ENCODE measurements at regions not wholly inside any gene's neighbourhood (a gene's known extent, or its start where the extent isn't known, plus 50 kb on each side); places are given as distances from the start of the nearest gene placed in this dataset.

GRCh38 chr7:57328457-57328856 is 121.5 kb upstream of the ZNF716 start:
- no peak for DNase-seq
- 83% methylated on average over 10 of the region's 11 CpGs for WGBS (ENCODE audit: insufficient coverage)

DNA sequence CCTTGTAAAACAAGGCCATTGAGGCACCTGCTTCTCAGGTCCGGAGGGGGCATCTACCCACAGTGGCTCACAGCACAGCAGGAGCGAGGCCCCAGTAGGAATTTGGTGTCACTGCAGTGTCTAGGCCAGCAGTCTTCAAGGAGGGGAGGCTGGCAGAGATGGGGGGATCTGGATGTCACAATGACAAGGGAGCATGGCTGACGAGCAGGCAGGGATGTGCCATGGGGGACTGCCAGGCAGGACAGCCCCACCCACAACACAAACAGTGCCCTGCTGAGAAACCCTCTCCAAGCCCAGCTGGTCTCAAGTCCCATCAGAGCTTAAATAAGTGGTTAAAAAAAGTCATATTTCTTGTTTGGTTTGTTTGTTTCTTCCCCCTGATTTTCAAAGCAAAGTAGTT is 121.0 kb upstream of the ZNF716 start:
- DNase-seq: no peak
- Histone ChIP-seq H3K9me3 (replicated peaks; ENCODE audit: control insufficient read depth, low read depth, low read length) (peaks cover 61% of the 10 kb centered on the region), H3K27ac (ENCODE audit: low read length) (no peak overlapping the region), H3K4me3 (ENCODE audit: low read length) (no peak overlapping the region), H3K36me3 (ENCODE audit: control insufficient read depth, insufficient read depth, low read length) (no peaks in the 10 kb centered on the region), H3K4me1 (ENCODE audit: control insufficient read depth, insufficient read depth, low read length) (no peaks in the 10 kb centered on the region), H3K27me3 (ENCODE audit: control insufficient read depth, insufficient read depth, low read length) (no peaks in the 10 kb centered on the region)
- 70% methylated on average over 1 of the region's 3 CpGs for WGBS (ENCODE audit: insufficient coverage)

More at GRCh38 chr7:57328457-57328856, 121.5 kb upstream of the ZNF716 start:
- Histone ChIP-seq H3K9me3 (replicated peaks; ENCODE audit: control insufficient read depth, low read depth, low read length) (peaks cover 58% of the 10 kb centered on the region), H3K27me3 (ENCODE audit: control insufficient read depth, insufficient read depth, low read length) (no peaks in the 10 kb centered on the region), H3K27ac (ENCODE audit: low read length) (no peak overlapping the region), H3K36me3 (ENCODE audit: control insufficient read depth, insufficient read depth, low read length) (no peaks in the 10 kb centered on the region), H3K4me1 (ENCODE audit: control insufficient read depth, insufficient read depth, low read length) (no peaks in the 10 kb centered on the region), H3K4me3 (ENCODE audit: low read length) (no peak overlapping the region)

DNA sequence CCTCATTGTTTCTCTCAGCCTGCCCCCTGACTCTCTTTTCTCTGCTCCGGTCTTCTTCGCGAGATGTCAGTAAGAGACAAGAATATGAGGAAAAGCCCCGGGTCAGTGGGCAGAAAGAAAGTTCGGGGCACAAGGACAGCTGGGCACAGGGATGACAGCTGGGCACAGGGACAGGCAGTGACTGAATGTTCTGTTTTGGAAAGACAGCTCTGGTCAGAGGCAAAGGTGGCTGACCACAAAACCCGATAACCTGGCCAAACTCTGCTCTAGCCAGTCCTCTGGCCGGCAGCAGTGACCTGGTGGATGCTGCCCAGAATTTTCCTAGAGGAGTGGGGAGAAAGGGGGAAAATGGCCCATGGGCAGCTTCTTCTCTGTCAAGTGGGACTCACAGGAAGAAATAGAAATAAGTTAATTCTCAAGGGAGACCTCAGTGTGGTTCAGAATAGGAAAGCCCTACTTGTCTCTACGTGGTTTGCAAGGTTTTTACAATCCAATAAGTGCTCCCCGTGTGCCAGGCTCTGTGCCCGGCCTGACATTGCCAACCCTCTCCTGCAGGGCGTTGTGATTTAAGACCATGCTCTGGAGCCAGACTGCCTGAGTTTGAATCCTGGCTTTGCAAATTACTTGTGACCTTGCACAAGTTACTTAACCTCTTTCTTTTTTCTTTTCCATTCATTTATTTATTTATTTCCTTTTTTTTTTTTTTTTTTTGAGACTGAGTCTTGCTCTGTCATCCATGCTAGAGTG is 110.6 kb upstream of the ZNF716 start:
- peaks cover 60% of the 10 kb centered on the region for H3K9me3 ChIP-seq (replicated peaks; ENCODE audit: control insufficient read depth, low read depth, low read length)
- WGBS (ENCODE audit: insufficient coverage): 63% methylated on average over 9 of the region's 11 CpGs
- no peak for DNase-seq
- H3K4me1 ChIP-seq (ENCODE audit: control insufficient read depth, insufficient read depth, low read length): no peaks in the 10 kb centered on the region
- H3K36me3 ChIP-seq (ENCODE audit: control insufficient read depth, insufficient read depth, low read length): no peaks in the 10 kb centered on the region
- no peak overlapping the region for H3K27ac ChIP-seq (ENCODE audit: low read length)
- H3K4me3 ChIP-seq (ENCODE audit: low read length): no peak overlapping the region
- no peaks in the 10 kb centered on the region for H3K27me3 ChIP-seq (ENCODE audit: control insufficient read depth, insufficient read depth, low read length)

DNA sequence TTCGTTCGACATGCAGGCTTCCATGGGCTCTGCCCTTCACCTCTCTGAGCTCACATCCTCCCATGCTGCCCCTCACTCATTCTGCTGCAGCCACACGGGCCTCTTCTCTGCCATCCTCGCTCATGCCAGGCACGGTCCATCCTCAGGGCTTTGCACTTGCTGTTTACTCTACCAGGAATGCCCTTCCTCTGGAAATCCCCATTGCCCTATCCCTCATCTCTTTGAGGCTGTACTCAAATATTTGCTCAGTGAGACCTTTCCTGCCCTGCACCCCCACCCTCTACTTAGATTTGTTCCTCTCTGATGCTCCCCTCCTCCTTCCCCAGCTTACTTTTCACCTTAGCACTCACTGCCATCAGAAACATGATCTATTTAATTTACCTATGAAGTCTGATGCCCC is 107.0 kb upstream of the ZNF716 start:
- WGBS (ENCODE audit: insufficient coverage): 80% methylated on average over 5 of the region's 5 CpGs
- Histone ChIP-seq H3K9me3 (replicated peaks; ENCODE audit: control insufficient read depth, low read depth, low read length) (peaks cover 58% of the 10 kb centered on the region), H3K36me3 (ENCODE audit: control insufficient read depth, insufficient read depth, low read length) (no peaks in the 10 kb centered on the region), H3K4me3 (ENCODE audit: low read length) (no peak overlapping the region), H3K27ac (ENCODE audit: low read length) (no peak overlapping the region), H3K4me1 (ENCODE audit: control insufficient read depth, insufficient read depth, low read length) (no peaks in the 10 kb centered on the region), H3K27me3 (ENCODE audit: control insufficient read depth, insufficient read depth, low read length) (no peaks in the 10 kb centered on the region)
- DNase-seq: no peak

DNA sequence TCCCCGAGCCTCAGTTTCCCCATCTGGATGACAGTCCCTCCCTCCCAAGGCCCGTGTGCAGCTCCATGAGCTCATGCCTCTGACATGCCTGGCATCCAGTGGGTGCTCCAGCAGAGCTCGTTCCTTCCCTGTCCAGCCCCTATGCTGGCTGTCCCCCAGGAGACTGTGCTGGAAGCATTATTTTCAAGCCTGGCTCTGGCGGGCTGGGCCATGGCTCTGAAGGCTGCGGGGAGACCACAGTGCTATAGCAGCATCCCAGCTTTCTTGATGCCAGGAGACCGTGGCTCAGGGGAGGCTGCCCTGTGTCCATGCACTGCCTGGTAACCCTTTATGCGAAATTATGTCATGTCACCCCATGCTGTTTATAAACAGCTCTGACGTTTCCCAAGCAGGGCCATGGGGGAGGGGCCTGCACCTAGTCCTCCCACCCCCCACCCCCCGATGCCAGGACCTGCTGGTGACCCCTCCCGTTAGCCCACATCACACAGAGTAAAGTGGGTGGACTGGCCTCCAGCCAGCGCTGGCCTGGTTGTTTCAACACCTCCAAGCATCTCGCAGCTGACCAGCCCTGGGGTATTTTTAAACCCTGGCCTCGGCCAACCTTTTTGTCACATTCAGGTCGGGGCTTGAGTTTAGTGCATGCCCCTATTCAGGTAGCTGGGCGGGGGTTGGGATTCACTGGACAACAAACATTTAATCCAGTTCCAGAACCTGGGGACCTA is 105.9 kb upstream of the ZNF716 start:
- Histone ChIP-seq H3K9me3 (replicated peaks; ENCODE audit: control insufficient read depth, low read depth, low read length) (peaks cover 58% of the 10 kb centered on the region), H3K4me3 (ENCODE audit: low read length) (no peak overlapping the region), H3K27me3 (ENCODE audit: control insufficient read depth, insufficient read depth, low read length) (no peaks in the 10 kb centered on the region), H3K36me3 (ENCODE audit: control insufficient read depth, insufficient read depth, low read length) (no peaks in the 10 kb centered on the region), H3K4me1 (ENCODE audit: control insufficient read depth, insufficient read depth, low read length) (no peaks in the 10 kb centered on the region), H3K27ac (ENCODE audit: low read length) (no peak overlapping the region)
- no peak for DNase-seq
- WGBS (ENCODE audit: insufficient coverage): 64% methylated on average over 7 of the region's 15 CpGs

GRCh38 chr7:57344957-57345356 is 105.0 kb upstream of the ZNF716 start:
- H3K9me3 ChIP-seq (replicated peaks; ENCODE audit: control insufficient read depth, low read depth, low read length): peaks cover 59% of the 10 kb centered on the region
- no peak overlapping the region for H3K4me3 ChIP-seq (ENCODE audit: low read length)
- no peak overlapping the region for H3K27ac ChIP-seq (ENCODE audit: low read length)
- DNase-seq: no peak
- H3K27me3 ChIP-seq (ENCODE audit: control insufficient read depth, insufficient read depth, low read length): no peaks in the 10 kb centered on the region
- H3K4me1 ChIP-seq (ENCODE audit: control insufficient read depth, insufficient read depth, low read length): no peaks in the 10 kb centered on the region
- 63% methylated on average over 3 of the region's 4 CpGs for WGBS (ENCODE audit: insufficient coverage)
- no peaks in the 10 kb centered on the region for H3K36me3 ChIP-seq (ENCODE audit: control insufficient read depth, insufficient read depth, low read length)

- H3K27ac ChIP-seq (ENCODE audit: low read length): no peak overlapping the region
Measured at GRCh38 chr7:57348646-57349269, 101.2 kb upstream of the ZNF716 start.

DNA sequence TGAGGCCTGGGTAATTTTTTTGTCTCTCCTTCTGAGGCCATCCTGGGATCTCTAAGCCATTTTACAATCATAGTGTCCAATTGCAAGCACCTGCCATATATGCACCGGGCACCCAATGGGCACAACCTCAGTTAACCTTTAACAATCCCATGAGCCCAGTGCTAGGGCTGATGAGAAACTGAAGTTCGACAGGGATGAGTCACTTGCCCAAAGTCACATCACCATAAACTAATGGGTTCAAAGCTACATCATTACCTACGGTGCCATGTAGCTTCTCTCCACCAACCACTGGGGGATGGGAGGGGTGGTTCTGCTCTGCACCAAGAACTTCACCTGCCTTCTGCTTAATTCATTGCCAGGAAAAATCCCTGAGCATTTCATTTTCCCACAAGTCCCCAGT is 95.8 kb upstream of the ZNF716 start:
- H3K4me1 ChIP-seq (ENCODE audit: control insufficient read depth, insufficient read depth, low read length): no peaks in the 10 kb centered on the region
- WGBS (ENCODE audit: insufficient coverage): no CpG with 5 or more reads among the region's 3 CpGs
- no peak overlapping the region for H3K27ac ChIP-seq (ENCODE audit: low read length)
- peaks cover 51% of the 10 kb centered on the region for H3K9me3 ChIP-seq (replicated peaks; ENCODE audit: control insufficient read depth, low read depth, low read length)
- H3K4me3 ChIP-seq (ENCODE audit: low read length): no peak overlapping the region
- no peaks in the 10 kb centered on the region for H3K27me3 ChIP-seq (ENCODE audit: control insufficient read depth, insufficient read depth, low read length)
- no peak for DNase-seq
- no peaks in the 10 kb centered on the region for H3K36me3 ChIP-seq (ENCODE audit: control insufficient read depth, insufficient read depth, low read length)

More at GRCh38 chr7:57348646-57349269, 101.2 kb upstream of the ZNF716 start:
- Histone ChIP-seq H3K9me3 (replicated peaks; ENCODE audit: control insufficient read depth, low read depth, low read length) (peaks cover 65% of the 10 kb centered on the region), H3K27me3 (ENCODE audit: control insufficient read depth, insufficient read depth, low read length) (no peaks in the 10 kb centered on the region), H3K4me1 (ENCODE audit: control insufficient read depth, insufficient read depth, low read length) (no peaks in the 10 kb centered on the region), H3K4me3 (ENCODE audit: low read length) (no peak overlapping the region), H3K36me3 (ENCODE audit: control insufficient read depth, insufficient read depth, low read length) (no peaks in the 10 kb centered on the region)
- no peak for DNase-seq
- 67% methylated on average over 3 of the region's 7 CpGs for whole genome bisulfite sequencing (ENCODE audit: insufficient coverage)

DNA sequence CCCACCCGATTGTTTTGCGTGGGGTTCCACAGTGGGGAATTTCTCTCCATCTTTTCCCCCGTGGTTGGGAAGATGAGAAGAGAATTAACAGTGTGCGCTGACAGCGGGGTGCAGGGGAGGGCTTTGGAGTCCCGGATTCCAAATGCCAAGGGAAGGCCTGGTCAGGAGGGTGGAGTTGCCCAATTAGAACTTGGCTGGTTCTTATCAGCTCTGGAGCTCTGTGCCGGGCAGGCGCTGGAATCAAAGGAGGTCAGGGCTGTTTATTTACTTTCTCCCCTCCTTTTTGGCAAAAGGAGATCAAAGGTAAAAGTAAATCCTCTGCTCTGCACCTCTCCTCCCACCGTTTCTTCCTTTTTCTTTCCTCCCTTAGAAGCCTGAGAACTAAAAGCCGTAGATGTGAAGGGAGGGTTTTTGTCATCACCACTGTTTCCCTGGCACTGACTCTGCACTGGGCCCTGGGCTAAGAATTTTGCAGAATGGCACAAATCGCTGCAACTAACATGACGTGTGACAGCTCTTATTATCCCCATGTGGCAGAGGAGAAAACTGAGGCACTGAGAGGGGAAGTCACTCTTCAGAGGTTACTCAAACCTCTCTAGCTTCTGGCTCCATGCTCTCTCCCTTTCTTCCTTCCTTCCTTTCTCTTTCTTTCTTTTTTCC is 95.2 kb upstream of the ZNF716 start:
- 90% methylated on average over 3 of the region's 12 CpGs for WGBS (ENCODE audit: insufficient coverage)
- Histone ChIP-seq H3K9me3 (replicated peaks; ENCODE audit: control insufficient read depth, low read depth, low read length) (peaks cover 49% of the 10 kb centered on the region), H3K36me3 (ENCODE audit: control insufficient read depth, insufficient read depth, low read length) (no peaks in the 10 kb centered on the region), H3K4me3 (ENCODE audit: low read length) (no peak overlapping the region), H3K27ac (ENCODE audit: low read length) (no peak overlapping the region), H3K4me1 (ENCODE audit: control insufficient read depth, insufficient read depth, low read length) (no peaks in the 10 kb centered on the region), H3K27me3 (ENCODE audit: control insufficient read depth, insufficient read depth, low read length) (no peaks in the 10 kb centered on the region)
- DNase-seq: no peak

DNA sequence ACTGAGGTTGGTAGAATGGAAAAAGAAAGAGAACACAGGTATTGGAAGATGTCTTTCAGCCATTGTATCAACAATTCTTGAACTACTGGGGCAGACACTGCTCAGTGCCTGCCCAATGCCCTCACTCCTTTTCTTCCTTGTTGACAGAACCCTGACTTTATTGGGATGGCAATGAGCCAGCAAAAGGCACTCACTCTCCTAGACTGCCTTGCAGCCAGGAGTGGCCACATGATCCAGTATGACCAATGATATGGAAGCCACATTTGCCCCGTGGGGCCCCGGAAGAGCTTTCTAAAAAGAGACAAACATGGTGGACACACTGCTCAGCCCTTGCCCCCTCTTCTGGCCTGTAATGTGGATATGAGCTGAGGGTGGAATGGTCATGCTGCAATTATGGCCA is 88.6 kb upstream of the ZNF716 start:
- 83% methylated on average over 1 of the region's 2 CpGs for WGBS (ENCODE audit: insufficient coverage)

More for the DNA sequence above, 88.6 kb upstream of the ZNF716 start:
- Histone ChIP-seq H3K36me3 (ENCODE audit: control insufficient read depth, insufficient read depth, low read length) (no peaks in the 10 kb centered on the region), H3K4me1 (ENCODE audit: control insufficient read depth, insufficient read depth, low read length) (no peaks in the 10 kb centered on the region), H3K27me3 (ENCODE audit: control insufficient read depth, insufficient read depth, low read length) (no peaks in the 10 kb centered on the region), H3K27ac (ENCODE audit: low read length) (no peak overlapping the region), H3K4me3 (ENCODE audit: low read length) (no peak overlapping the region), H3K9me3 (replicated peaks; ENCODE audit: control insufficient read depth, low read depth, low read length) (peaks cover 51% of the 10 kb centered on the region)
- DNase-seq: no peak

Data from muscle of leg (tissue), 3 donors.